GM12878 (cell line): ENCODE measurements at regions not wholly inside any gene's neighbourhood (a gene's known extent, or its start where the extent isn't known, plus 50 kb on each side); places are given as distances from the start of the nearest gene placed in this dataset.

Experiments used
- ATAC-seq: fragments of 200-7000 bp; cut with Tn5 transposase; 3 replicates; pipeline ENCODE4 v1.9.1; 2020; ENCODE audit warnings: mild to moderate bottlenecking, moderate library complexity
- BruUV-seq: library from RNA; stranded (reverse); fragments of 400-500 nt; replicated peaks from 2 replicates; lab custom pipeline; 2021; lab: Mats Ljungman, UMichigan
- CTCF ChIA-PET: fragments of 300-600 bp; sonication (Branson Sonifier 250); formaldehyde crosslinking; extraction: SDS; loops from one replicate; lab custom pipeline; 2021; ENCODE audit warnings: inconsistent platforms; lab: Yijun Ruan, JAX
- POLR2A ChIA-PET: fragments of 350-600 bp; formaldehyde crosslinking; extraction: SDS; loops from one replicate; lab custom pipeline; 2021; ENCODE audit warnings: inconsistent platforms; lab: Charles Lee
- RAD21 ChIA-PET: fragments of 300-600 bp; sonication (Branson Sonifier 250); formaldehyde crosslinking; loops from one replicate; lab custom pipeline; 2023; ENCODE audit warnings: antibody characterized with exemption; ENCODE audit not compliant: unreplicated experiment; lab: Charles Lee
- SMC1A ChIA-PET: fragments of 300-600 bp; sonication (Branson Sonifier 250); formaldehyde crosslinking; loops from one replicate; lab custom pipeline; 2023; ENCODE audit not compliant: unreplicated experiment, uncharacterized antibody; lab: Charles Lee
- DNase-seq: peaks from one replicate; pipeline ENCODE4 v3.0.0-alpha.2; 2011; ENCODE audit warnings: low read depth, low spot score
- FAIRE-seq: peaks from 3 replicates; lab custom pipeline; 2011; peaks lifted over from hg19 to GRCh38; lab: Jason Lieb, UNC
- H2AFZ ChIP-seq: 2 replicates; pipeline ENCODE4 v1.6.0; 2011; ENCODE audit warnings: low read depth, low read length, control low read depth; ENCODE audit not compliant: control insufficient read depth
- H3K27ac ChIP-seq: 2 replicates; pipeline ENCODE4 v1.5.1; 2011; ENCODE audit warnings: control low read depth; ENCODE audit not compliant: control insufficient read depth, insufficient read depth
- H3K27me3 ChIP-seq, 2 experiments: replicated peaks in 1 of 2; 2 replicates each; pipeline versions ENCODE4 v1.6.0 to v1.6.1; 2011; ENCODE audit warnings: low read length in 1 of 2; ENCODE audit not compliant: control insufficient read depth in 2 of 2, insufficient read depth in 2 of 2
- H3K36me3 ChIP-seq, 2 experiments: 2 replicates each; pipeline ENCODE4 v1.5.1; 2011; ENCODE audit warnings: low read length in 1 of 2; ENCODE audit not compliant: control insufficient read depth in 2 of 2, insufficient read depth in 2 of 2
- H3K4me1 ChIP-seq: 2 replicates; pipeline ENCODE4 v1.6.1; 2011; ENCODE audit warnings: mild to moderate bottlenecking, low read length, moderate library complexity, mixed read lengths; ENCODE audit not compliant: control insufficient read depth, insufficient read depth
- H3K4me2 ChIP-seq: 2 replicates; pipeline ENCODE4 v1.6.0; 2011; ENCODE audit warnings: control low read depth; ENCODE audit not compliant: control insufficient read depth, insufficient read depth
- H3K4me3 ChIP-seq: fragments of 200-600 bp; sonication (generic); 2 replicates; pipeline ENCODE4 v1.5.1; 2016
- H3K79me2 ChIP-seq: 2 replicates; pipeline ENCODE4 v1.6.0; 2011; ENCODE audit warnings: low read length; ENCODE audit not compliant: control insufficient read depth, insufficient read depth
- H3K9ac ChIP-seq: 2 replicates; pipeline ENCODE4 v1.8.0; 2011; ENCODE audit warnings: low read length, control low read depth, mixed read lengths; ENCODE audit not compliant: control insufficient read depth, insufficient read depth
- H3K9me3 ChIP-seq: replicated peaks from 3 replicates; pipeline ENCODE4 v1.5.1; 2011; ENCODE audit warnings: mild to moderate bottlenecking, low read length; ENCODE audit not compliant: control insufficient read depth, insufficient read depth
- H4K20me1 ChIP-seq: 2 replicates; pipeline ENCODE4 v1.6.0; 2011; ENCODE audit not compliant: control insufficient read depth, insufficient read depth
- CREM ChIP-seq: IDR thresholded peaks from 2 replicates; pipeline ENCODE4 v1.6.1; 2014; ENCODE audit warnings: antibody characterized with exemption, low read depth
- FOXM1 ChIP-seq: IDR thresholded peaks from 2 replicates; pipeline ENCODE4 v1.6.1; 2012; ENCODE audit warnings: low read depth, mild to moderate bottlenecking, inconsistent platforms, low read length, moderate library complexity
- HDGF ChIP-seq: fragments of 450-650 bp; IDR thresholded peaks from 2 replicates; pipeline ENCODE4 v1.6.1; 2016; ENCODE audit warnings: antibody characterized with exemption
- JUNB ChIP-seq: IDR thresholded peaks from 2 replicates; pipeline ENCODE4 v1.6.1; 2016; ENCODE audit warnings: antibody characterized with exemption, mild to moderate bottlenecking
- MEF2B ChIP-seq: fragments of 450-650 bp; IDR thresholded peaks from 2 replicates; pipeline ENCODE4 v1.6.1; 2018; ENCODE audit warnings: mild to moderate bottlenecking, moderate library complexity; ENCODE audit not compliant: partially characterized antibody, poor library complexity, severe bottlenecking
- PAX5 ChIP-seq: IDR thresholded peaks from 2 replicates; pipeline ENCODE4 v1.6.1; 2011; ENCODE audit warnings: low read depth, low read length, borderline replicate concordance
- POU2F2 ChIP-seq: IDR thresholded peaks from 3 replicates; pipeline ENCODE4 v1.6.1; 2011; ENCODE audit warnings: low read depth, mild to moderate bottlenecking, low read length, borderline replicate concordance
- RBBP5 ChIP-seq: fragments of 200-600 bp; sonication (generic); conservative IDR thresholded peaks from 2 replicates; pipeline ENCODE4 v1.6.1; 2016
- RELA ChIP-seq: fragments of 450-650 bp; IDR thresholded peaks from 2 replicates; pipeline ENCODE4 v1.8.0; 2014; ENCODE audit warnings: borderline replicate concordance; ENCODE audit not compliant: partially characterized antibody
- RFX5 ChIP-seq: IDR thresholded peaks from 2 replicates; pipeline ENCODE4 v1.6.1; 2011; ENCODE audit warnings: low read depth, low read length, improper control_type of control experiment
- RUNX3 ChIP-seq: IDR thresholded peaks from 2 replicates; pipeline ENCODE4 v1.6.1; 2012; ENCODE audit warnings: low read length, inconsistent platforms
- TCF3 ChIP-seq: IDR thresholded peaks from 2 replicates; pipeline ENCODE4 v1.6.1; 2012; ENCODE audit warnings: low read depth, mild to moderate bottlenecking, low read length, borderline replicate concordance; ENCODE audit not compliant: insufficient read depth
- WGBS: methylation state at CpG from one replicate; pipeline ENCODE4 v1.1.6; 2016; ENCODE audit warnings: low lambda C conversion rate; ENCODE audit not compliant: insufficient replicate concordance, insufficient coverage; ENCODE audit errors: missing lambda C conversion rate; 5-methylcytosine and 5-hydroxymethylcytosine counted together
- in situ Hi-C: fragments of 300-500 bp; cut with MboI; formaldehyde crosslinking; loops from 9 replicates; pipeline ENCODE4 v1.14.3; 2018; ENCODE audit warnings: mixed read lengths
- intact Hi-C: fragments of 100-400 bp; cut with micrococcal nuclease; formaldehyde crosslinking; loops from one replicate; pipeline ENCODE4 v1.14.2; 2022; ENCODE audit not compliant: unreplicated experiment
- TF ChIP-seq, protein P1 (sequence below): fragments of 450-650 bp; formaldehyde crosslinking; IDR thresholded peaks from 2 replicates; pipeline ENCODE4 v1.4.0; 2022; ENCODE audit warnings: mild to moderate bottlenecking, moderate library complexity
- TF ChIP-seq, protein P2 (sequence below): IDR thresholded peaks from 2 replicates; pipeline ENCODE4 v1.6.1; 2012; ENCODE audit warnings: improper control_type of control experiment, low read depth, low read length; ENCODE audit not compliant: insufficient replicate concordance
- TF ChIP-seq, protein P3 (sequence below): IDR thresholded peaks from 2 replicates; pipeline ENCODE4 v1.6.1; 2011; ENCODE audit warnings: borderline replicate concordance, low read depth, mild to moderate bottlenecking, moderate library complexity, mixed read lengths, low read length; ENCODE audit not compliant: insufficient read depth; ENCODE audit errors: extremely low read length
- TF ChIP-seq, protein P4 (sequence below): IDR thresholded peaks from 2 replicates; pipeline ENCODE4 v1.6.1; 2012; ENCODE audit warnings: low read depth, low read length, improper control_type of control experiment

DNA sequence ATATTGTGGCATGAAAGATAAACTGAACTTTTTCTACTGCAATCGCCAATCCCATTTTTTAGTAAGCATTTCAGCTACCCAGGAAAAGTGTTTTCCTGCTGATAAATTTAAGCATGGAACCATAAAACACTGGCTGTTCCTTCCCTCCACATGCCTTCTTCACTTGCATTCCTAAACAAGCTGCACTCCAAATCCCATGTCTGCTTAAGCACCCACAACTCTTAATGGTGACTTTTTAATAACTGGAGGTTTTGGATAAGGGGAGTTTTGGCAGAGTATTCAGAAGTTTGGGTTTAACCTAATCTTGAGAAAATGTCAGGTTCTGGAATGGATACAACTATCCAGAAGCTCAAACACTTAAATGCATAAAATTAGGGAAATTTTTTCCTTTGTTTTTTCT, 345.6 kb upstream of the CA10 start:
- ATAC-seq (no peak), FAIRE-seq (no peak), DNase-seq (no peak)
- ChIA-PET RAD21 (no interaction called here), CTCF (interaction anchor here (0.6 kb wide), 1 partner anchor 31 kb away, joined by 3 read pairs; no protein-coding TSS in a partner anchor), POLR2A (no interaction called here), SMC1A (no interaction called here)
- no peaks in the 10 kb centered on the region for H3K79me2 ChIP-seq
- no peak overlapping the region for H3K4me2 ChIP-seq
- no peaks in the 10 kb centered on the region for H3K36me3 ChIP-seq
- 0% methylated on average over 1 of the region's 1 CpG for WGBS
- H3K4me1 ChIP-seq: no peaks in the 10 kb centered on the region
- no peak overlapping the region for H3K27ac ChIP-seq
- H3K9ac ChIP-seq: no peak overlapping the region
- no peaks in the 10 kb centered on the region for H3K27me3 ChIP-seq
- no peaks in the 10 kb centered on the region for H4K20me1 ChIP-seq
- intact Hi-C loops (no loop called here), in situ Hi-C loops (no loop called here)
- H3K9me3 ChIP-seq: no peaks in the 10 kb centered on the region
- H3K4me3 ChIP-seq: no peak overlapping the region
- TF ChIP-seq MEF2B (no peak), RUNX3 (no peak), POU2F2 (no peak), HDGF (no peak), RFX5 (no peak), CREM (no peak), FOXM1 (no peak), RBBP5 (no peak), PAX5 (no peak), TCF3 (no peak), RELA (no peak), JUNB (no peak)
- TF ChIP-seq, protein P1, sequence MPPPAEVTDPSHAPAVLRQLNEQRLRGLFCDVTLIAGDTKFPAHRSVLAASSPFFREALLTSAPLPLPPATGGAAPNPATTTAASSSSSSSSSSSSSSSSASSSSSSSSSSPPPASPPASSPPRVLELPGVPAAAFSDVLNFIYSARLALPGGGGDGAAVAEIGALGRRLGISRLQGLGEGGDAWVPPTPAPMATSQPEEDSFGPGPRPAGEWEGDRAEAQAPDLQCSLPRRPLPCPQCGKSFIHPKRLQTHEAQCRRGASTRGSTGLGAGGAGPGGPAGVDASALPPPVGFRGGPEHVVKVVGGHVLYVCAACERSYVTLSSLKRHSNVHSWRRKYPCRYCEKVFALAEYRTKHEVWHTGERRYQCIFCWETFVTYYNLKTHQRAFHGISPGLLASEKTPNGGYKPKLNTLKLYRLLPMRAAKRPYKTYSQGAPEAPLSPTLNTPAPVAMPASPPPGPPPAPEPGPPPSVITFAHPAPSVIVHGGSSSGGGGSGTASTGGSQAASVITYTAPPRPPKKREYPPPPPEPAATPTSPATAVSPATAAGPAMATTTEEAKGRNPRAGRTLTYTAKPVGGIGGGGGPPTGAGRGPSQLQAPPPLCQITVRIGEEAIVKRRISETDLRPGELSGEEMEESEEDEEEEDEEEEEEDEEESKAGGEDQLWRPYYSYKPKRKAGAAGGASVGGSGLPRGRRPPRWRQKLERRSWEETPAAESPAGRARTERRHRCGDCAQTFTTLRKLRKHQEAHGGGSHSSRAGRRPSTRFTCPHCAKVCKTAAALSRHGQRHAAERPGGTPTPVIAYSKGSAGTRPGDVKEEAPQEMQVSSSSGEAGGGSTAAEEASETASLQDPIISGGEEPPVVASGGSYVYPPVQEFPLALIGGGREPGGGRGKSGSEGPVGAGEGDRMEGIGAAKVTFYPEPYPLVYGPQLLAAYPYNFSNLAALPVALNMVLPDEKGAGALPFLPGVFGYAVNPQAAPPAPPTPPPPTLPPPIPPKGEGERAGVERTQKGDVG (CRISPR knock-in tag): no peak
- TF ChIP-seq, protein P2, sequence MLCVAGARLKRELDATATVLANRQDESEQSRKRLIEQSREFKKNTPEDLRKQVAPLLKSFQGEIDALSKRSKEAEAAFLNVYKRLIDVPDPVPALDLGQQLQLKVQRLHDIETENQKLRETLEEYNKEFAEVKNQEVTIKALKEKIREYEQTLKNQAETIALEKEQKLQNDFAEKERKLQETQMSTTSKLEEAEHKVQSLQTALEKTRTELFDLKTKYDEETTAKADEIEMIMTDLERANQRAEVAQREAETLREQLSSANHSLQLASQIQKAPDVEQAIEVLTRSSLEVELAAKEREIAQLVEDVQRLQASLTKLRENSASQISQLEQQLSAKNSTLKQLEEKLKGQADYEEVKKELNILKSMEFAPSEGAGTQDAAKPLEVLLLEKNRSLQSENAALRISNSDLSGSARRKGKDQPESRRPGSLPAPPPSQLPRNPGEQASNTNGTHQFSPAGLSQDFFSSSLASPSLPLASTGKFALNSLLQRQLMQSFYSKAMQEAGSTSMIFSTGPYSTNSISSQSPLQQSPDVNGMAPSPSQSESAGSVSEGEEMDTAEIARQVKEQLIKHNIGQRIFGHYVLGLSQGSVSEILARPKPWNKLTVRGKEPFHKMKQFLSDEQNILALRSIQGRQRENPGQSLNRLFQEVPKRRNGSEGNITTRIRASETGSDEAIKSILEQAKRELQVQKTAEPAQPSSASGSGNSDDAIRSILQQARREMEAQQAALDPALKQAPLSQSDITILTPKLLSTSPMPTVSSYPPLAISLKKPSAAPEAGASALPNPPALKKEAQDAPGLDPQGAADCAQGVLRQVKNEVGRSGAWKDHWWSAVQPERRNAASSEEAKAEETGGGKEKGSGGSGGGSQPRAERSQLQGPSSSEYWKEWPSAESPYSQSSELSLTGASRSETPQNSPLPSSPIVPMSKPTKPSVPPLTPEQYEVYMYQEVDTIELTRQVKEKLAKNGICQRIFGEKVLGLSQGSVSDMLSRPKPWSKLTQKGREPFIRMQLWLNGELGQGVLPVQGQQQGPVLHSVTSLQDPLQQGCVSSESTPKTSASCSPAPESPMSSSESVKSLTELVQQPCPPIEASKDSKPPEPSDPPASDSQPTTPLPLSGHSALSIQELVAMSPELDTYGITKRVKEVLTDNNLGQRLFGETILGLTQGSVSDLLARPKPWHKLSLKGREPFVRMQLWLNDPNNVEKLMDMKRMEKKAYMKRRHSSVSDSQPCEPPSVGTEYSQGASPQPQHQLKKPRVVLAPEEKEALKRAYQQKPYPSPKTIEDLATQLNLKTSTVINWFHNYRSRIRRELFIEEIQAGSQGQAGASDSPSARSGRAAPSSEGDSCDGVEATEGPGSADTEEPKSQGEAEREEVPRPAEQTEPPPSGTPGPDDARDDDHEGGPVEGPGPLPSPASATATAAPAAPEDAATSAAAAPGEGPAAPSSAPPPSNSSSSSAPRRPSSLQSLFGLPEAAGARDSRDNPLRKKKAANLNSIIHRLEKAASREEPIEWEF: no peak
- TF ChIP-seq, protein P3, sequence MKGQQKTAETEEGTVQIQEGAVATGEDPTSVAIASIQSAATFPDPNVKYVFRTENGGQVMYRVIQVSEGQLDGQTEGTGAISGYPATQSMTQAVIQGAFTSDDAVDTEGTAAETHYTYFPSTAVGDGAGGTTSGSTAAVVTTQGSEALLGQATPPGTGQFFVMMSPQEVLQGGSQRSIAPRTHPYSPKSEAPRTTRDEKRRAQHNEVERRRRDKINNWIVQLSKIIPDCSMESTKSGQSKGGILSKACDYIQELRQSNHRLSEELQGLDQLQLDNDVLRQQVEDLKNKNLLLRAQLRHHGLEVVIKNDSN: no peak
- TF ChIP-seq, protein P4, sequence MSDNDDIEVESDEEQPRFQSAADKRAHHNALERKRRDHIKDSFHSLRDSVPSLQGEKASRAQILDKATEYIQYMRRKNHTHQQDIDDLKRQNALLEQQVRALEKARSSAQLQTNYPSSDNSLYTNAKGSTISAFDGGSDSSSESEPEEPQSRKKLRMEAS: no peak
- H2AFZ ChIP-seq: no peak overlapping the region
- BruUV-seq: no TSS peak
